ENCODE measurements at regions not wholly inside any gene's neighbourhood (a gene's known extent, or its start where the extent isn't known, plus 50 kb on each side); places are given as distances from the start of the nearest gene placed in this dataset.

DNA sequence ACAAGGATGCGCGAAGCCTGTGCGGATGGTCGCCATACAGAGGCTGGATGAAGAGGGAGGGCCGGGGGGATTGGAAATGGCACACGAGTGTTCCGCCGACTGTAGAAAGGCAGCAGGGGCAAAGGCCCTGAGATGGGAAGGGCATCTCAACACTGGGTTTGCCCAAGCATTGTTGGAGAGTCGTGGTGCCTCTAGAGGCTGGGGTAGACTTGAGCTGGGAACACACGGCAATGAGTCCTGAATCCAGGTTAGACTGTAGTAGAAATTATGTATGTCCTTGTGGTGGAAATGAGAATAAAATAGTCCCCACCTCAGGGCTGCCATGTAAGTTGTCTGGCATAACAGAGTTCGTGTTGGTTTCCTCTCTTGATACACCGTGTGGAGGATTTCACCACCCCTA is 83.8 kb upstream of the CCND2 start:
- intact Hi-C loops (cut with micrococcal nuclease; ENCODE audit: unreplicated experiment) (no loop called here), in situ Hi-C loops (cut with HindIII; ENCODE audit: extremely low pct_ligation_motif_present, low pct_unique_long_range_greater_than_20kb) (no loop called here)
- no TSS peak for BruUV-seq (replicated peaks)
- Histone ChIP-seq H3K36me3 (replicated peaks in 1 of 2; ENCODE audit: control insufficient read depth in 1 of 2, insufficient read depth in 2 of 2, low read length in 2 of 2) (no peaks in the 10 kb centered on the region), H3K79me2 (ENCODE audit: insufficient read depth, low read length) (no peaks in the 10 kb centered on the region), H4K20me1 (ENCODE audit: insufficient read depth, low read length) (no peaks in the 10 kb centered on the region), H3K9me3 (ENCODE audit: low read length) (no peaks in the 10 kb centered on the region), H3K4me1 (ENCODE audit: insufficient read depth, low read length) (no peaks in the 10 kb centered on the region), H3K27me3 (ENCODE audit: control insufficient read depth in 1 of 2, insufficient read depth in 2 of 2, low read length in 2 of 2) (peaks cover 0 to 10% of the 10 kb centered on the region in 2 experiments; a peak in 3 of 5 replicates), H3K27ac (ENCODE audit: extremely low read length, insufficient read depth, low read length) (no peak overlapping the region), H3K4me2 (ENCODE audit: low read depth, low read length) (no peak overlapping the region), H2AFZ (ENCODE audit: low read length) (no peak overlapping the region), H3K4me3 (replicated peaks in 1 of 3; ENCODE audit: insufficient read depth in 1 of 3, low read depth in 2 of 3, low read length in 3 of 3) (no peak overlapping the region), H3K9ac (ENCODE audit: insufficient read depth, low read depth, low read length) (no peak overlapping the region)
- FAIRE-seq (no peak), DNase-seq (ENCODE audit: low spot score) (no peak), ATAC-seq (no peak)
- CTCF ChIA-PET (ENCODE audit: low intra/inter-chr PET ratio, low total read pairs), result no interaction called here
- POLR2A ChIA-PET, result no interaction called here
- no peak for TF ChIP-seq KLF12 (CRISPR knock-in tag; IDR thresholded peaks at IDR 0.05; ENCODE audit: borderline replicate concordance)
- no peak for TF ChIP-seq ZBTB7B (CRISPR knock-in tag; IDR thresholded peaks at IDR 0.05)
- no peak for TF ChIP-seq ZSCAN31 (CRISPR knock-in tag; IDR thresholded peaks at IDR 0.05; ENCODE audit: low read depth)
- no peak for TF ChIP-seq SMYD3 (CRISPR knock-in tag; IDR thresholded peaks at IDR 0.05)
- TF ChIP-seq, protein P1, sequence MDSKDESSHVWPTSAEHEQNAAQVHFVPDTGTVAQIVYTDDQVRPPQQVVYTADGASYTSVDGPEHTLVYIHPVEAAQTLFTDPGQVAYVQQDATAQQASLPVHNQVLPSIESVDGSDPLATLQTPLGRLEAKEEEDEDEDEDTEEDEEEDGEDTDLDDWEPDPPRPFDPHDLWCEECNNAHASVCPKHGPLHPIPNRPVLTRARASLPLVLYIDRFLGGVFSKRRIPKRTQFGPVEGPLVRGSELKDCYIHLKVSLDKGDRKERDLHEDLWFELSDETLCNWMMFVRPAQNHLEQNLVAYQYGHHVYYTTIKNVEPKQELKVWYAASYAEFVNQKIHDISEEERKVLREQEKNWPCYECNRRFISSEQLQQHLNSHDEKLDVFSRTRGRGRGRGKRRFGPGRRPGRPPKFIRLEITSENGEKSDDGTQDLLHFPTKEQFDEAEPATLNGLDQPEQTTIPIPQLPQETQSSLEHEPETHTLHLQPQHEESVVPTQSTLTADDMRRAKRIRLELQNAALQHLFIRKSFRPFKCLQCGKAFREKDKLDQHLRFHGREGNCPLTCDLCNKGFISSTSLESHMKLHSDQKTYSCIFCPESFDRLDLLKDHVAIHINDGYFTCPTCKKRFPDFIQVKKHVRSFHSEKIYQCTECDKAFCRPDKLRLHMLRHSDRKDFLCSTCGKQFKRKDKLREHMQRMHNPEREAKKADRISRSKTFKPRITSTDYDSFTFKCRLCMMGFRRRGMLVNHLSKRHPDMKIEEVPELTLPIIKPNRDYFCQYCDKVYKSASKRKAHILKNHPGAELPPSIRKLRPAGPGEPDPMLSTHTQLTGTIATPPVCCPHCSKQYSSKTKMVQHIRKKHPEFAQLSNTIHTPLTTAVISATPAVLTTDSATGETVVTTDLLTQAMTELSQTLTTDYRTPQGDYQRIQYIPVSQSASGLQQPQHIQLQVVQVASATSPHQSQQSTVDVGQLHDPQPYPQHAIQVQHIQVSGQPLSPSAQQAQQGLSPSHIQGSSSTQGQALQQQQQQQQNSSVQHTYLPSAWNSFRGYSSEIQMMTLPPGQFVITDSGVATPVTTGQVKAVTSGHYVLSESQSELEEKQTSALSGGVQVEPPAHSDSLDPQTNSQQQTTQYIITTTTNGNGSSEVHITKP (CRISPR knock-in tag; IDR thresholded peaks at IDR 0.05; ENCODE audit: low read depth), result no peak
- TF ChIP-seq, protein P2, sequence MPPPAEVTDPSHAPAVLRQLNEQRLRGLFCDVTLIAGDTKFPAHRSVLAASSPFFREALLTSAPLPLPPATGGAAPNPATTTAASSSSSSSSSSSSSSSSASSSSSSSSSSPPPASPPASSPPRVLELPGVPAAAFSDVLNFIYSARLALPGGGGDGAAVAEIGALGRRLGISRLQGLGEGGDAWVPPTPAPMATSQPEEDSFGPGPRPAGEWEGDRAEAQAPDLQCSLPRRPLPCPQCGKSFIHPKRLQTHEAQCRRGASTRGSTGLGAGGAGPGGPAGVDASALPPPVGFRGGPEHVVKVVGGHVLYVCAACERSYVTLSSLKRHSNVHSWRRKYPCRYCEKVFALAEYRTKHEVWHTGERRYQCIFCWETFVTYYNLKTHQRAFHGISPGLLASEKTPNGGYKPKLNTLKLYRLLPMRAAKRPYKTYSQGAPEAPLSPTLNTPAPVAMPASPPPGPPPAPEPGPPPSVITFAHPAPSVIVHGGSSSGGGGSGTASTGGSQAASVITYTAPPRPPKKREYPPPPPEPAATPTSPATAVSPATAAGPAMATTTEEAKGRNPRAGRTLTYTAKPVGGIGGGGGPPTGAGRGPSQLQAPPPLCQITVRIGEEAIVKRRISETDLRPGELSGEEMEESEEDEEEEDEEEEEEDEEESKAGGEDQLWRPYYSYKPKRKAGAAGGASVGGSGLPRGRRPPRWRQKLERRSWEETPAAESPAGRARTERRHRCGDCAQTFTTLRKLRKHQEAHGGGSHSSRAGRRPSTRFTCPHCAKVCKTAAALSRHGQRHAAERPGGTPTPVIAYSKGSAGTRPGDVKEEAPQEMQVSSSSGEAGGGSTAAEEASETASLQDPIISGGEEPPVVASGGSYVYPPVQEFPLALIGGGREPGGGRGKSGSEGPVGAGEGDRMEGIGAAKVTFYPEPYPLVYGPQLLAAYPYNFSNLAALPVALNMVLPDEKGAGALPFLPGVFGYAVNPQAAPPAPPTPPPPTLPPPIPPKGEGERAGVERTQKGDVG (CRISPR knock-in tag; IDR thresholded peaks at IDR 0.05; ENCODE audit: borderline replicate concordance), result no peak
- TF ChIP-seq PLRG1 (conservative IDR thresholded peaks at IDR 0.05), result no peak
- WGBS (ENCODE audit: low lambda C conversion rate), result 58% methylated on average over 12 of the region's 12 CpGs
